WTC11 (cell line): ENCODE measurements at regions not wholly inside any gene's neighbourhood (a gene's known extent, or its start where the extent isn't known, plus 50 kb on each side); places are given as distances from the start of the nearest gene placed in this dataset.

Source experiments
- ATAC-seq: fragments of 200-7000 bp; cut with Tn5 transposase; 2 replicates; pipeline ENCODE4 v1.10.0; 2021; ENCODE audit warnings: mild to moderate bottlenecking, moderate library complexity
- CTCF ChIA-PET: fragments of 300-600 bp; sonication (Branson Sonifier 250); formaldehyde crosslinking; loops from one replicate; lab custom pipeline; 2021; ENCODE audit warnings: antibody characterized with exemption; lab: Charles Lee
- POLR2A ChIA-PET: fragments of 350-600 bp; sonication (Branson Sonifier 250); formaldehyde crosslinking; loops from one replicate; lab custom pipeline; 2021; ENCODE audit warnings: antibody characterized with exemption; lab: Charles Lee
- DNase-seq: peaks from one replicate; pipeline ENCODE4 v3.0.0; 2021; ENCODE audit warnings: low spot score
- H3K27ac Mint-ChIP-seq: 2 replicates; pipeline ENCODE4 v1.8.0; 2021; ENCODE audit warnings: mixed read lengths
- H3K27me3 Mint-ChIP-seq: 2 replicates; pipeline ENCODE4 v1.8.0; 2021; ENCODE audit warnings: low read depth, mild to moderate bottlenecking, moderate library complexity, mixed read lengths
- H3K36me3 Mint-ChIP-seq: 2 replicates; pipeline ENCODE4 v1.8.0; 2021; ENCODE audit warnings: mixed read lengths
- H3K4me1 Mint-ChIP-seq: 2 replicates; pipeline ENCODE4 v1.8.0; 2022; ENCODE audit warnings: mixed read lengths
- H3K4me3 Mint-ChIP-seq: 2 replicates; pipeline ENCODE4 v1.8.0; 2021; ENCODE audit warnings: mild to moderate bottlenecking, moderate library complexity, mixed read lengths
- H3K9me3 Mint-ChIP-seq: 2 replicates; pipeline ENCODE4 v1.8.0; 2021; ENCODE audit warnings: mixed read lengths
- ARID4B ChIP-seq: sonication (generic); formaldehyde crosslinking; IDR thresholded peaks from 2 replicates; pipeline ENCODE4 v1.8.0; 2023; ENCODE audit warnings: missing genetic modification reagents, mild to moderate bottlenecking, borderline replicate concordance
- CREB1 ChIP-seq: sonication (generic); formaldehyde crosslinking; IDR thresholded peaks from 2 replicates; pipeline ENCODE4 v1.8.0; 2023; ENCODE audit warnings: mild to moderate bottlenecking, missing genetic modification reagents
- CTCF ChIP-seq: fragments of 200-600 bp; IDR thresholded peaks from 2 replicates; pipeline ENCODE4 v1.8.0; 2022; ENCODE audit warnings: antibody characterized with exemption
- ELF4 ChIP-seq: sonication (generic); formaldehyde crosslinking; IDR thresholded peaks from 2 replicates; pipeline ENCODE4 v1.8.1; 2022; ENCODE audit warnings: low read depth, mild to moderate bottlenecking, moderate library complexity, missing genetic modification reagents
- EMX1 ChIP-seq: fragments of 250-450 bp; sonication (Bioruptor Pico); IDR thresholded peaks from 2 replicates; pipeline ENCODE4 v1.8.0; 2021; ENCODE audit warnings: mild to moderate bottlenecking
- ESRRA ChIP-seq: sonication (generic); formaldehyde crosslinking; IDR thresholded peaks from 2 replicates; pipeline ENCODE4 v1.8.1; 2022; ENCODE audit warnings: mild to moderate bottlenecking, missing genetic modification reagents, borderline replicate concordance
- FOXP1 ChIP-seq: sonication (generic); formaldehyde crosslinking; IDR thresholded peaks from 2 replicates; pipeline ENCODE4 v1.8.0; 2022; ENCODE audit warnings: missing genetic modification reagents, mild to moderate bottlenecking, moderate library complexity, borderline replicate concordance
- JUN ChIP-seq: sonication (generic); formaldehyde crosslinking; IDR thresholded peaks from 2 replicates; pipeline ENCODE4 v1.8.0; 2023; ENCODE audit warnings: mild to moderate bottlenecking, missing genetic modification reagents
- MLX ChIP-seq: sonication (generic); formaldehyde crosslinking; IDR thresholded peaks from 2 replicates; pipeline ENCODE4 v1.8.1; 2023; ENCODE audit warnings: mild to moderate bottlenecking, missing genetic modification reagents, moderate library complexity
- PRDM15 ChIP-seq: sonication (generic); formaldehyde crosslinking; IDR thresholded peaks from 2 replicates; pipeline ENCODE4 v1.8.0; 2022; ENCODE audit warnings: missing genetic modification reagents
- PREB ChIP-seq: sonication (generic); formaldehyde crosslinking; IDR thresholded peaks from 2 replicates; pipeline ENCODE4 v1.8.1; 2022; ENCODE audit warnings: mild to moderate bottlenecking, missing genetic modification reagents, moderate library complexity, borderline replicate concordance
- RORB ChIP-seq: fragments of 250-450 bp; sonication (Bioruptor Pico); IDR thresholded peaks from 2 replicates; pipeline ENCODE4 v1.9.0; 2021; ENCODE audit warnings: mild to moderate bottlenecking
- SP1 ChIP-seq: sonication (generic); formaldehyde crosslinking; conservative IDR thresholded peaks from 2 replicates; pipeline ENCODE4 v1.8.1; 2022; ENCODE audit warnings: missing genetic modification reagents
- USF1 ChIP-seq: sonication (generic); formaldehyde crosslinking; IDR thresholded peaks from 2 replicates; pipeline ENCODE4 v1.8.0; 2022; ENCODE audit warnings: mild to moderate bottlenecking, missing genetic modification reagents
- ZBTB43 ChIP-seq: sonication (generic); formaldehyde crosslinking; IDR thresholded peaks from 2 replicates; pipeline ENCODE4 v1.8.1; 2023; ENCODE audit warnings: mild to moderate bottlenecking, missing genetic modification reagents
- ZNF232 ChIP-seq: sonication (generic); formaldehyde crosslinking; IDR thresholded peaks from 2 replicates; pipeline ENCODE4 v1.8.0; 2022; ENCODE audit warnings: mild to moderate bottlenecking, missing genetic modification reagents
- ZNF317 ChIP-seq: sonication (generic); formaldehyde crosslinking; IDR thresholded peaks from 2 replicates; pipeline ENCODE4 v1.8.1; 2023; ENCODE audit warnings: low read depth, mild to moderate bottlenecking, moderate library complexity, missing genetic modification reagents, borderline replicate concordance
- ZSCAN18 ChIP-seq: fragments of 250-450 bp; sonication (Bioruptor Pico); IDR thresholded peaks from 2 replicates; pipeline ENCODE4 v2.1.2; 2022; ENCODE audit warnings: mild to moderate bottlenecking, moderate library complexity

GRCh38 chr2:2516386-2516785 is 185.3 kb upstream of the MYT1L start:
- H3K27ac Mint-ChIP-seq: no peak overlapping the region
- no peak overlapping the region for H3K4me3 Mint-ChIP-seq
- peaks cover 2% of the 10 kb centered on the region for H3K9me3 Mint-ChIP-seq
- ChIA-PET POLR2A (no interaction called here), CTCF (no interaction called here)
- no peak for ATAC-seq
- DNase-seq: no peak
- H3K4me1 Mint-ChIP-seq: peaks cover 2% of the 10 kb centered on the region; the same call in 1 of the 2 replicates
- H3K27me3 Mint-ChIP-seq: no peaks in the 10 kb centered on the region; the same call in 1 of the 2 replicates
- no peak for TF ChIP-seq ZBTB43 (CRISPR knock-in tag)
- TF ChIP-seq ELF4 (CRISPR knock-in tag): no peak
- no peak for TF ChIP-seq PRDM15 (CRISPR knock-in tag)
- no peak for TF ChIP-seq EMX1 (CRISPR knock-in tag)
- TF ChIP-seq USF1: no peak
- TF ChIP-seq RORB (CRISPR knock-in tag): no peak
- no peak for TF ChIP-seq ESRRA (CRISPR knock-in tag)
- no peak for TF ChIP-seq FOXP1 (CRISPR knock-in tag)
- TF ChIP-seq SP1 (CRISPR knock-in tag): no peak
- no peak for TF ChIP-seq MLX
- TF ChIP-seq ZNF232 (CRISPR knock-in tag): no peak
- TF ChIP-seq CTCF: no peak
- TF ChIP-seq ZNF317: no peak
- no peak for TF ChIP-seq ARID4B
- TF ChIP-seq ZSCAN18 (CRISPR knock-in tag): no peak
- no peak for TF ChIP-seq CREB1 (CRISPR knock-in tag)
- no peak for TF ChIP-seq JUN
- no peak for TF ChIP-seq PREB (CRISPR knock-in tag)
- no peaks in the 10 kb centered on the region for H3K36me3 Mint-ChIP-seq
